ENCODE measurements at regions not wholly inside any gene's neighbourhood (a gene's known extent, or its start where the extent isn't known, plus 50 kb on each side); places are given as distances from the start of the nearest gene placed in this dataset.

GRCh38 chr6:44034391-44034861 is 92.8 kb downstream of the MRPL14 start:
- Mint-ChIP-seq H3K4me3 (ENCODE audit: unreplicated experiment) (peak overlapping the region; percentile 47), H3K27ac (ENCODE audit: low read depth, unreplicated experiment) (peak overlapping the region; percentile 95), H3K27me3 (ENCODE audit: insufficient read depth, unreplicated experiment) (no peaks in the 10 kb centered on the region), H3K4me1 (ENCODE audit: insufficient read depth, unreplicated experiment) (peaks cover 36% of the 10 kb centered on the region), H3K36me3 (ENCODE audit: insufficient read depth, unreplicated experiment) (no peaks in the 10 kb centered on the region), H3K9me3 (ENCODE audit: unreplicated experiment) (no peaks in the 10 kb centered on the region)
- ChIA-PET POLR2A (interaction anchor here (0.8 to 2.0 kb wide), 4 partner anchors 16 to 40 kb away, joined by 3 to 7 read pairs (median 4); no protein-coding TSS in a partner anchor), CTCF (interaction anchor here (0.6 to 1.0 kb wide), 2 partner anchors 137 to 267 kb away, joined by 3 to 4 read pairs; no protein-coding TSS in a partner anchor)
- no TSS peak for BruUV-seq (replicated peaks)
- TF ChIP-seq CTCF (IDR thresholded peaks at IDR 0.05; ENCODE audit: unreplicated experiment), result no peak
- intact Hi-C loops (cut with micrococcal nuclease), result no loop called here
- DNase-seq (ENCODE audit: unreplicated experiment), result peak; percentile 80

DNA sequence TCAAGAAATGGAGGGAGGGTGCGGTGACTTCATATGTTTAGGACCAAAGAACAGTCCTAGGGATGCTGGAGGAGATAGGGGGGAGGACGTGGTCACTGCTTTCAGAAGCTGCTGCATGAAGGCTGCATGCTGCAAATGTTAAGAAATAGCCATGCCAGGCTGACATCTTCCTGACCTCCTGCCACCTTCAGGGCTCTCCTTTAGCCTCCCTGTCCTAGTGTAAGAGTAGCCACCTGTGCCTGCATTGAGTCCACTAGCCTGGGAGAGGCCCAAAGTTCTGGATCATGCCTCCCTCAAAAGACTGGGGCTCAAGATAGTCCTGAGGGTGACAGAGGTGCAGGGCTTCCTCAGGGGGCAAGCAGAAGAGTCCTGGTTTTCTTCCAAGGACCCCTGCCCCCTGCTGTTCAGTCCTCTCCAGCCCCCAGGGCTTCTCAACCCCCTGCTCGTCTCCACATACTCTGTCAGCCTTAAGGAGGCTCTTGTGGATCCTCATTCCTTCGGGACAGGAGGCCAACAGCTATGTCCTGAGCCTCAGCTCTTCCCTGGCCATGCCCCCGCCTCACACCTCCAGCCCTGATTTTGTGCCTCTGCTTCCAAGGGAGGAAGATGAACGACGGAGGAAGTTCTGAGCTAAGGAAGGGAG is 96.3 kb downstream of the MRPL14 start:
- TF ChIP-seq CTCF (IDR thresholded peaks at IDR 0.05; ENCODE audit: unreplicated experiment), result no peak
- CTCF ChIA-PET, result interaction anchor here (0.6 to 0.9 kb wide), 2 partner anchors 27 to 258 kb away, joined by 3 read pairs; no protein-coding TSS in a partner anchor
- DNase-seq (ENCODE audit: unreplicated experiment), result no peak
- Mint-ChIP-seq H3K4me3 (ENCODE audit: unreplicated experiment) (no peak overlapping the region), H3K36me3 (ENCODE audit: insufficient read depth, unreplicated experiment) (no peaks in the 10 kb centered on the region), H3K4me1 (ENCODE audit: insufficient read depth, unreplicated experiment) (peaks cover 28% of the 10 kb centered on the region), H3K9me3 (ENCODE audit: unreplicated experiment) (no peaks in the 10 kb centered on the region), H3K27ac (ENCODE audit: low read depth, unreplicated experiment) (no peak overlapping the region), H3K27me3 (ENCODE audit: insufficient read depth, unreplicated experiment) (no peaks in the 10 kb centered on the region)
- intact Hi-C loops (cut with micrococcal nuclease), result no loop called here
- no TSS peak for BruUV-seq (replicated peaks)
- POLR2A ChIA-PET, result interaction anchor here (0.6 to 1.6 kb wide), 2 partner anchors 11 to 244 kb away, joined by 3 to 4 read pairs; no protein-coding TSS in a partner anchor

- no peak for DNase-seq (ENCODE audit: unreplicated experiment)
- no peak for TF ChIP-seq CTCF (IDR thresholded peaks at IDR 0.05; ENCODE audit: unreplicated experiment)
- no TSS peak for BruUV-seq (replicated peaks)
- ChIA-PET POLR2A (no interaction called here), CTCF (interaction anchor here (0.6 to 0.8 kb wide), 3 partner anchors 22 to 244 kb away, joined by 3 read pairs; no protein-coding TSS in a partner anchor)
- Mint-ChIP-seq H3K27ac (ENCODE audit: low read depth, unreplicated experiment) (no peak overlapping the region), H3K4me1 (ENCODE audit: insufficient read depth, unreplicated experiment) (peaks cover 24% of the 10 kb centered on the region), H3K4me3 (ENCODE audit: unreplicated experiment) (no peak overlapping the region), H3K36me3 (ENCODE audit: insufficient read depth, unreplicated experiment) (no peaks in the 10 kb centered on the region), H3K9me3 (ENCODE audit: unreplicated experiment) (no peaks in the 10 kb centered on the region), H3K27me3 (ENCODE audit: insufficient read depth, unreplicated experiment) (no peaks in the 10 kb centered on the region)
- intact Hi-C loops (cut with micrococcal nuclease), result no loop called here
Measured at GRCh38 chr6:44029444-44030185, 97.6 kb downstream of the MRPL14 start.

DNA sequence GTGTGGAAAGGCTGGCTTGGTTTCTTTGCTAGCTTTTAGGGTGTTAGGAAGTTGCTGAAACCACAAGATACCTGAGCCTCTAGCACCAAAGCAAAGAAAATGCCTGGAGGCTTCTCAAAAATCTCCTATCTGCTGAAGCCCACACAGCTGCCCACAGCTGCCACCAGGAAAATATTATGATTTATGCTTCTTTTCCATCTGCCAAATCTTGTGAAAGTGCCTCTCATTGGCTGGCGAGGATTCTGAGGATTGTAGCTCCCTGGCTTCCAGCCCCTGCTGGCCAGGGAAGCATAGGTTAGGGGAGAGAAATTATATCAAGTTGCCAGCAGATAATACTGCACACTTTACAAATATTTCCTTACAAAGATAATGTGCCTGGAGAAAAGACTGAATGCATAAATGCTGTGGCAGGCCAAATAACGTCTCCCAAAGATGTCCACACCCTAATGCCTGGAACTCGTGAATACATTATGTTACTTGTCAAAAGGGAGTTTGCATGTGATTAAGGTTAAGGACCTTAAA is 98.4 kb downstream of the MRPL14 start:
- H3K4me3 Mint-ChIP-seq (ENCODE audit: unreplicated experiment), result no peak overlapping the region
- ChIA-PET CTCF (interaction anchor here (1.0 kb wide), 1 partner anchor 57 kb away, joined by 3 read pairs; no protein-coding TSS in a partner anchor), POLR2A (interaction anchor here (0.7 kb wide), 1 partner anchor 128 kb away, joined by 3 read pairs; no protein-coding TSS in a partner anchor)
- no peaks in the 10 kb centered on the region for H3K36me3 Mint-ChIP-seq (ENCODE audit: insufficient read depth, unreplicated experiment)
- intact Hi-C loops (cut with micrococcal nuclease), result no loop called here
- peak; percentile 66 for DNase-seq (ENCODE audit: unreplicated experiment)
- peak; percentile 13 for TF ChIP-seq CTCF (IDR thresholded peaks at IDR 0.05; ENCODE audit: unreplicated experiment)
- no peak overlapping the region for H3K27ac Mint-ChIP-seq (ENCODE audit: low read depth, unreplicated experiment)
- H3K27me3 Mint-ChIP-seq (ENCODE audit: insufficient read depth, unreplicated experiment), result no peaks in the 10 kb centered on the region
- H3K4me1 Mint-ChIP-seq (ENCODE audit: insufficient read depth, unreplicated experiment), result peaks cover 18% of the 10 kb centered on the region
- no peaks in the 10 kb centered on the region for H3K9me3 Mint-ChIP-seq (ENCODE audit: unreplicated experiment)
- BruUV-seq (replicated peaks), result no TSS peak

Data from MCF 10A (cell line).